Naive thymus-derived CD4-positive, alpha-beta T cell (primary cell): ENCODE measurements at regions not wholly inside any gene's neighbourhood (a gene's known extent, or its start where the extent isn't known, plus 50 kb on each side); places are given as distances from the start of the nearest gene placed in this dataset.

Experiments used
- ATAC-seq: fragments of 150-1000 bp; cut with Tn5 transposase; 2 replicates; pipeline ENCODE4 v1.10.0; 2021; ENCODE audit warnings: mild to moderate bottlenecking, moderate library complexity
- CTCF ChIA-PET: fragments of 350-600 bp; sonication (Branson Sonifier 250); formaldehyde crosslinking; loops from one replicate; lab custom pipeline; 2021; ENCODE audit warnings: antibody characterized with exemption; lab: Charles Lee
- POLR2A ChIA-PET: fragments of 350-600 bp; sonication (Branson Sonifier 250); formaldehyde crosslinking; loops from one replicate; lab custom pipeline; 2021; ENCODE audit warnings: antibody characterized with exemption, inconsistent platforms; lab: Charles Lee
- DNase-seq, 9 donors: peaks; one replicate each; pipeline versions ENCODE4 v3.0.0 to v3.0.0-alpha.2; 2020 to 2022; ENCODE audit warnings: mixed read lengths in 1 of 9
- H3K27ac ChIP-seq: one replicate; pipeline ENCODE4 v1.7.0; 2013; ENCODE audit warnings: mild to moderate bottlenecking, low read depth, low read length, moderate library complexity
- H3K27me3 ChIP-seq, 2 donors: one replicate each; pipeline ENCODE4 v1.7.0; 2013; ENCODE audit warnings: low read length in 2 of 2, mild to moderate bottlenecking in 2 of 2, moderate library complexity in 2 of 2; ENCODE audit not compliant: control insufficient read depth in 2 of 2, insufficient read depth in 2 of 2
- H3K36me3 ChIP-seq, 3 experiments: 1 replicate in 2 of 3; 2 replicates in 1 of 3; pipeline ENCODE4 v1.7.0; 2013; ENCODE audit warnings: low read length in 3 of 3, mild to moderate bottlenecking in 3 of 3, moderate library complexity in 1 of 3; ENCODE audit not compliant: insufficient read depth in 3 of 3, control insufficient read depth in 2 of 3
- H3K4me1 ChIP-seq, 2 donors: one replicate each; pipeline ENCODE4 v1.7.0; 2013; ENCODE audit warnings: low read length in 2 of 2, mild to moderate bottlenecking in 2 of 2, moderate library complexity in 1 of 2; ENCODE audit not compliant: control insufficient read depth in 2 of 2, insufficient read depth in 2 of 2
- H3K4me3 ChIP-seq: 2 replicates; pipeline ENCODE4 v1.7.0; 2013; ENCODE audit warnings: mild to moderate bottlenecking, low read length
- H3K9me3 ChIP-seq, 3 experiments: 1 replicate in 2 of 3; 2 replicates in 1 of 3; pipeline ENCODE4 v1.7.0; 2013; ENCODE audit warnings: low read length in 3 of 3; ENCODE audit not compliant: control insufficient read depth in 2 of 3
- H3K27ac Mint-ChIP-seq, 9 donors: one replicate each; pipeline ENCODE4 v1.8.0; 2020 to 2022; ENCODE audit warnings: mixed read lengths in 9 of 9, mild to moderate bottlenecking in 8 of 9, moderate library complexity in 5 of 9, inconsistent platforms in 2 of 9
- H3K27me3 Mint-ChIP-seq, 5 donors: one replicate each; pipeline ENCODE4 v1.8.0; 2021 to 2022; ENCODE audit warnings: mixed read lengths in 5 of 5, mild to moderate bottlenecking in 1 of 5
- H3K36me3 Mint-ChIP-seq, 5 donors: one replicate each; pipeline ENCODE4 v1.8.0; 2020 to 2022; ENCODE audit warnings: mixed read lengths in 5 of 5, mild to moderate bottlenecking in 3 of 5, inconsistent platforms in 1 of 5
- H3K4me1 Mint-ChIP-seq, 7 donors: one replicate each; pipeline ENCODE4 v1.8.0; 2020 to 2022; ENCODE audit warnings: mixed read lengths in 7 of 7, mild to moderate bottlenecking in 3 of 7, inconsistent platforms in 1 of 7
- H3K4me3 Mint-ChIP-seq, 10 donors: one replicate each; pipeline ENCODE4 v1.8.0; 2020 to 2022; ENCODE audit warnings: mild to moderate bottlenecking in 10 of 10, mixed read lengths in 10 of 10, moderate library complexity in 6 of 10, inconsistent platforms in 2 of 10
- H3K9me3 Mint-ChIP-seq, 11 donors: one replicate each; pipeline ENCODE4 v1.8.0; 2020 to 2022; ENCODE audit warnings: mixed read lengths in 11 of 11, mild to moderate bottlenecking in 4 of 11, inconsistent platforms in 1 of 11, moderate library complexity in 1 of 11
- intact Hi-C, 2 donors: fragments of 100-400 bp; cut with micrococcal nuclease; formaldehyde crosslinking; loops; one replicate each; pipeline ENCODE4 v1.15.1; 2023

- ATAC-seq: no peak
Measured at GRCh38 chr1:106972074-106972473, 84.4 kb upstream of the PRMT6 start.

GRCh38 chr1:106975944-106976343, 80.5 kb upstream of the PRMT6 start:
- Histone ChIP-seq H3K4me3 (no peak overlapping the region), H3K4me1 (no peaks in the 10 kb centered on the region), H3K27me3 (no peaks in the 10 kb centered on the region), H3K36me3 (no peaks in the 10 kb centered on the region), H3K27ac (no peak overlapping the region), H3K9me3 (no peaks in the 10 kb centered on the region)
- H3K4me1 Mint-ChIP-seq: no peaks in the 10 kb centered on the region
- CTCF ChIA-PET: no interaction called here
- intact Hi-C loops: no loop called here
- H3K36me3 Mint-ChIP-seq: no peaks in the 10 kb centered on the region
- no peak for DNase-seq
- H3K4me3 Mint-ChIP-seq: no peak overlapping the region
- no peaks in the 10 kb centered on the region for H3K9me3 Mint-ChIP-seq
- no peak for ATAC-seq
- H3K27ac Mint-ChIP-seq: no peak overlapping the region
- POLR2A ChIA-PET: no interaction called here
- H3K27me3 Mint-ChIP-seq: peaks cover 0 to 2% (median 0%) of the 10 kb centered on the region in 5 donors

More at GRCh38 chr1:106972074-106972473, 84.4 kb upstream of the PRMT6 start:
- Histone ChIP-seq H3K9me3 (no peaks in the 10 kb centered on the region), H3K27ac (no peak overlapping the region), H3K4me1 (no peaks in the 10 kb centered on the region), H3K27me3 (no peaks in the 10 kb centered on the region), H3K36me3 (no peaks in the 10 kb centered on the region), H3K4me3 (no peak overlapping the region)
- Mint-ChIP-seq H3K36me3 (no peaks in the 10 kb centered on the region), H3K27me3 (no peaks in the 10 kb centered on the region), H3K4me1 (no peaks in the 10 kb centered on the region), H3K4me3 (no peak overlapping the region), H3K9me3 (no peaks in the 10 kb centered on the region), H3K27ac (no peak overlapping the region)
- ChIA-PET POLR2A (no interaction called here), CTCF (no interaction called here)
- DNase-seq: no peak
- intact Hi-C loops: no loop called here

DNA sequence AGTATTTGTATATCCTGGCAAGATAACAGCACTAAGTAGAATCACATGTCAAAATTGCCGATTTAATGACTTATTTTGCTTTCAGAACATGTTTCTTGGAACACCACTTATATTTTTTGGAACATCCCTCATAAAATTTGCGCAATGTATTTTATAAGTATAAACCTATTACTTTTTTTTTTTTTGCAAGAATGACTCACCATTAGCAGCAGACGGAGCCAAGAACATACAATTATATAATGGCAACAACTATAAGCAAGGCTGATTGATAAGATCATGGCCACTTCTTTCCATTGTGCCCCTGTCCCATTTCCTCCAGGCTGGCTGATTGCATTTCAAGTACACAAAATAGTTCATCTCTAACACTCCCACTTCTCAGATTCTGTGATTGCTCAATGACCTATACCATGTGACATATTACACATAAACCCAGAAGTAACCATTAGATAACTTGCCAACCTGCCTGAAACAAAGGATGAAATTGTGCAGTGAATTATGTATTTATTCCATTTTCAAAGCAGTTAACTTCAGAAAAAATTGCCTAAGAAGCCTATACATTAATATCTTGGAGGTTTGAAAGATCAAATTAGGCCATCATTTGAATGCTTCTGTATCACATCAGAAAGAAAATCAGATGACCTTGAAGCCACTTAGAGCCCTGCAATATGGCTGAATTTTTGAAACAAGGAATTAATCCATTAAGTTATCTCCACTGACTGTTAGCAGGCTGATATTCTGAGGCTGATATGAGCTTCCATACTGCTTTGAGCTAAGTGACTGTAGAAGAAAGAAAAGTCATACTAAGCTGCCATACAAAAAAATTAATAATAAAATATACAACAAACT, 77.8 kb upstream of the PRMT6 start:
- no peak overlapping the region for H3K4me3 Mint-ChIP-seq
- ChIA-PET CTCF (no interaction called here), POLR2A (no interaction called here)
- intact Hi-C loops: no loop called here
- H3K27me3 Mint-ChIP-seq: peaks cover 0 to 4% (median 0%) of the 10 kb centered on the region in 5 donors
- Histone ChIP-seq H3K27ac (no peak overlapping the region), H3K27me3 (no peaks in the 10 kb centered on the region), H3K4me1 (no peaks in the 10 kb centered on the region), H3K4me3 (no peak overlapping the region), H3K36me3 (no peaks in the 10 kb centered on the region), H3K9me3 (no peaks in the 10 kb centered on the region)
- ATAC-seq (no peak), DNase-seq (no peak)
- peaks cover 0 to 1% (median 0%) of the 10 kb centered on the region in 11 donors for H3K9me3 Mint-ChIP-seq
- H3K4me1 Mint-ChIP-seq: no peaks in the 10 kb centered on the region
- H3K36me3 Mint-ChIP-seq: no peaks in the 10 kb centered on the region
- no peak overlapping the region for H3K27ac Mint-ChIP-seq

GRCh38 chr1:106979371-106979770, 77.1 kb upstream of the PRMT6 start:
- Mint-ChIP-seq H3K36me3 (no peaks in the 10 kb centered on the region), H3K4me3 (no peak overlapping the region), H3K27me3 (peaks cover 0 to 4% (median 0%) of the 10 kb centered on the region in 5 donors), H3K27ac (no peak overlapping the region), H3K4me1 (no peaks in the 10 kb centered on the region), H3K9me3 (peaks cover 0 to 1% (median 0%) of the 10 kb centered on the region in 11 donors)
- ChIA-PET POLR2A (no interaction called here), CTCF (no interaction called here)
- no peaks in the 10 kb centered on the region for H3K27me3 ChIP-seq
- H3K4me1 ChIP-seq: no peaks in the 10 kb centered on the region
- H3K27ac ChIP-seq: no peak overlapping the region
- H3K36me3 ChIP-seq: no peaks in the 10 kb centered on the region
- intact Hi-C loops: no loop called here
- no peak overlapping the region for H3K4me3 ChIP-seq
- DNase-seq (no peak), ATAC-seq (no peak)
- H3K9me3 ChIP-seq: no peaks in the 10 kb centered on the region

DNA sequence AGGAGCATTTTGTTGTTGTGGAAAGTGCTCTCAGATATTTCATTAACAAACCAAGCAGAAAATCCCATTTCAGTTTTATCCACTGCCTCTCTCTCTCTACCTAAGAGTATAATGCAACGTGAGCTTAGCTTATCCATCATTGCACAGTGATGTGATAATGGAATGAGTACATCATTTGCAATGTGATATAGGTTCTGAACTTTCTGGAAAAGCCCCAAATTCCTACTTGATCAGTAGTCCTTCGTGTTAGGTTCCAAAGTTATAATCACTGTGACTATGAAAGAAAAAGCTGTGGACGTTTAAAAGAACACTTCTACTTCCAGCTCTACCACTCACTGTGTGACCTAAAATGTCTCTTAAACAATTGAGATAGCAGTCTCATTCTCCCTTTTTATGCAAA, 76.4 kb upstream of the PRMT6 start:
- Mint-ChIP-seq H3K36me3 (no peaks in the 10 kb centered on the region), H3K27me3 (peaks cover 0 to 4% (median 4%) of the 10 kb centered on the region in 5 donors), H3K4me3 (no peak overlapping the region), H3K4me1 (no peaks in the 10 kb centered on the region), H3K9me3 (peaks cover 0 to 1% (median 0%) of the 10 kb centered on the region in 11 donors), H3K27ac (no peak overlapping the region)
- Histone ChIP-seq H3K9me3 (no peaks in the 10 kb centered on the region), H3K27ac (no peak overlapping the region), H3K4me3 (no peak overlapping the region), H3K27me3 (no peaks in the 10 kb centered on the region), H3K4me1 (no peaks in the 10 kb centered on the region), H3K36me3 (no peaks in the 10 kb centered on the region)
- POLR2A ChIA-PET: no interaction called here
- CTCF ChIA-PET: no interaction called here
- DNase-seq (no peak), ATAC-seq (no peak)
- intact Hi-C loops: no loop called here

GRCh38 chr1:106984801-106985200, 71.7 kb upstream of the PRMT6 start:
- Mint-ChIP-seq H3K4me1 (no peaks in the 10 kb centered on the region), H3K4me3 (no peak overlapping the region), H3K27me3 (peaks cover 2 to 33% (median 27%) of the 10 kb centered on the region in 5 donors), H3K36me3 (no peaks in the 10 kb centered on the region), H3K27ac (no peak overlapping the region), H3K9me3 (peaks cover 0 to 12% (median 0%) of the 10 kb centered on the region in 11 donors)
- H3K9me3 ChIP-seq: no peaks in the 10 kb centered on the region
- no peaks in the 10 kb centered on the region for H3K4me1 ChIP-seq
- ATAC-seq (no peak), DNase-seq (no peak)
- no peaks in the 10 kb centered on the region for H3K36me3 ChIP-seq
- CTCF ChIA-PET: no interaction called here
- POLR2A ChIA-PET: no interaction called here
- intact Hi-C loops: no loop called here
- H3K4me3 ChIP-seq: no peak overlapping the region
- no peaks in the 10 kb centered on the region for H3K27me3 ChIP-seq
- no peak overlapping the region for H3K27ac ChIP-seq

- ATAC-seq: no peak
- no peaks in the 10 kb centered on the region for H3K4me1 ChIP-seq
- H3K27ac Mint-ChIP-seq: no peak overlapping the region
Measured at GRCh38 chr1:106986603-106987002, 69.9 kb upstream of the PRMT6 start.

More at GRCh38 chr1:106986603-106987002, 69.9 kb upstream of the PRMT6 start:
- CTCF ChIA-PET: no interaction called here
- Mint-ChIP-seq H3K4me1 (no peaks in the 10 kb centered on the region), H3K36me3 (no peaks in the 10 kb centered on the region), H3K4me3 (no peak overlapping the region), H3K9me3 (peaks cover 0 to 12% (median 0%) of the 10 kb centered on the region in 11 donors), H3K27me3 (peaks cover 0 to 35% (median 29%) of the 10 kb centered on the region in 5 donors)
- H3K9me3 ChIP-seq: no peaks in the 10 kb centered on the region
- no peak for DNase-seq
- POLR2A ChIA-PET: no interaction called here
- no peaks in the 10 kb centered on the region for H3K27me3 ChIP-seq
- no peak overlapping the region for H3K27ac ChIP-seq
- no peaks in the 10 kb centered on the region for H3K36me3 ChIP-seq
- H3K4me3 ChIP-seq: no peak overlapping the region
- intact Hi-C loops: no loop called here
